Liver (tissue), 8 donors: ENCODE measurements at regions not wholly inside any gene's neighbourhood (a gene's known extent, or its start where the extent isn't known, plus 50 kb on each side); places are given as distances from the start of the nearest gene placed in this dataset.

Experiments
- DNase-seq: peaks from one replicate; pipeline ENCODE4 v3.0.0-alpha.2; 2017; ENCODE audit warnings: low spot score
- H3K27ac ChIP-seq, 2 donors: one replicate each; pipeline ENCODE4 v1.7.0; 2013; ENCODE audit warnings: inconsistent platforms in 2 of 2, low read length in 2 of 2, control low read depth in 1 of 2, low read depth in 1 of 2, mild to moderate bottlenecking in 1 of 2
- H3K27me3 ChIP-seq, 4 donors: one replicate each; pipeline versions ENCODE4 v1.6.1 to v1.7.0; 2013; ENCODE audit warnings: low read length in 3 of 4, inconsistent platforms in 1 of 4, mild to moderate bottlenecking in 1 of 4, moderate library complexity in 1 of 4; ENCODE audit not compliant: control insufficient read depth in 4 of 4, insufficient read depth in 4 of 4
- H3K36me3 ChIP-seq, 4 donors: one replicate each; pipeline versions ENCODE4 v1.6.1 to v1.7.0; 2013; ENCODE audit warnings: low read length in 3 of 4, mild to moderate bottlenecking in 3 of 4, low read depth in 1 of 4, moderate library complexity in 1 of 4; ENCODE audit not compliant: control insufficient read depth in 4 of 4, insufficient read depth in 3 of 4
- H3K4me1 ChIP-seq, 4 donors: one replicate each; pipeline versions ENCODE4 v1.6.1 to v1.7.0; 2013; ENCODE audit warnings: low read length in 3 of 4, mild to moderate bottlenecking in 3 of 4, moderate library complexity in 1 of 4; ENCODE audit not compliant: control insufficient read depth in 4 of 4, insufficient read depth in 4 of 4
- H3K4me3 ChIP-seq, 3 donors: one replicate each; pipeline versions ENCODE4 v1.6.1 to v1.7.0; 2013; ENCODE audit warnings: low read length in 3 of 3, control low read depth in 1 of 3, low read depth in 1 of 3, mild to moderate bottlenecking in 1 of 3
- H3K9ac ChIP-seq, 2 donors: one replicate each; pipeline ENCODE4 v1.7.0; 2013; ENCODE audit warnings: low read length in 2 of 2, mild to moderate bottlenecking in 2 of 2, moderate library complexity in 2 of 2, control low read depth in 1 of 2, low read depth in 1 of 2
- H3K9me3 ChIP-seq, 4 donors: one replicate each; pipeline versions ENCODE4 v1.6.1 to v1.7.0; 2013; ENCODE audit warnings: low read length in 3 of 4; ENCODE audit not compliant: control insufficient read depth in 4 of 4
- EGR1 ChIP-seq, 2 donors: IDR thresholded peaks; 2 replicates each; pipeline ENCODE4 v1.6.1; 2016 to 2018; ENCODE audit warnings: antibody characterized with exemption in 2 of 2, low read depth in 2 of 2
- FOXA1 ChIP-seq: IDR thresholded peaks from 2 replicates; pipeline ENCODE4 v1.6.1; 2016; ENCODE audit warnings: antibody characterized with exemption
- FOXA2 ChIP-seq: IDR thresholded peaks from 2 replicates; pipeline ENCODE4 v1.6.1; 2016; ENCODE audit warnings: antibody characterized with exemption
- HNF4A ChIP-seq, 2 donors: conservative IDR thresholded peaks; 2 replicates each; pipeline ENCODE4 v1.6.1; 2016; ENCODE audit warnings: antibody characterized with exemption in 2 of 2, mild to moderate bottlenecking in 2 of 2
- HNF4G ChIP-seq: IDR thresholded peaks from 2 replicates; pipeline ENCODE4 v1.6.1; 2016; ENCODE audit warnings: antibody characterized with exemption
- JUND ChIP-seq, 2 donors: IDR thresholded peaks; 2 replicates each; pipeline ENCODE4 v1.6.1; 2016; ENCODE audit warnings: antibody characterized with exemption in 2 of 2
- MAX ChIP-seq: IDR thresholded peaks from 2 replicates; pipeline ENCODE4 v1.6.1; 2016; ENCODE audit warnings: antibody characterized with exemption
- NR2F2 ChIP-seq: IDR thresholded peaks from 2 replicates; pipeline ENCODE4 v1.6.1; 2016; ENCODE audit warnings: antibody characterized with exemption
- RAD21 ChIP-seq, 2 donors: IDR thresholded peaks; 2 replicates each; pipeline ENCODE4 v1.6.1; 2016; ENCODE audit warnings: antibody characterized with exemption in 2 of 2, mild to moderate bottlenecking in 2 of 2
- REST ChIP-seq: IDR thresholded peaks from 2 replicates; pipeline ENCODE4 v1.6.1; 2016; ENCODE audit warnings: antibody characterized with exemption, mild to moderate bottlenecking
- RXRA ChIP-seq, 2 donors: IDR thresholded peaks; 2 replicates each; pipeline ENCODE4 v1.6.1; 2017 to 2018; ENCODE audit warnings: antibody characterized with exemption in 2 of 2, mild to moderate bottlenecking in 1 of 2
- SP1 ChIP-seq: IDR thresholded peaks from 2 replicates; pipeline ENCODE4 v1.6.1; 2018; ENCODE audit warnings: antibody characterized with exemption, mild to moderate bottlenecking
- TAF1 ChIP-seq: conservative IDR thresholded peaks from 2 replicates; pipeline ENCODE4 v1.6.1; 2016; ENCODE audit warnings: antibody characterized with exemption, mild to moderate bottlenecking
- YY1 ChIP-seq: IDR thresholded peaks from 2 replicates; pipeline ENCODE4 v1.6.1; 2016; ENCODE audit warnings: antibody characterized with exemption, mild to moderate bottlenecking
- ZBTB33 ChIP-seq: IDR thresholded peaks from 2 replicates; pipeline ENCODE4 v1.6.1; 2016; ENCODE audit warnings: antibody characterized with exemption
- WGBS: extraction: QIAGEN DNeasy Blood & Tissue Kit; methylation state at CpG from one replicate; pipeline ENCODE4 v1.1.7; 2013; 5-methylcytosine and 5-hydroxymethylcytosine counted together
- TF ChIP-seq, protein P1 (sequence below): fragments of 150-350 bp; IDR thresholded peaks from 2 replicates; pipeline ENCODE4 v1.5.1; 2017; ENCODE audit warnings: improper control_type of control experiment, low read depth, low read length; ENCODE audit not compliant: missing input control
- TF ChIP-seq, protein P2 (sequence below): IDR thresholded peaks from 2 replicates; pipeline ENCODE4 v1.6.1; 2016; ENCODE audit warnings: antibody characterized with exemption
- donor health status: healthy.
- donor health status: healthy.
- donor health status: healthy.
- donor health status: healthy.
- donor health status: healthy.

DNA sequence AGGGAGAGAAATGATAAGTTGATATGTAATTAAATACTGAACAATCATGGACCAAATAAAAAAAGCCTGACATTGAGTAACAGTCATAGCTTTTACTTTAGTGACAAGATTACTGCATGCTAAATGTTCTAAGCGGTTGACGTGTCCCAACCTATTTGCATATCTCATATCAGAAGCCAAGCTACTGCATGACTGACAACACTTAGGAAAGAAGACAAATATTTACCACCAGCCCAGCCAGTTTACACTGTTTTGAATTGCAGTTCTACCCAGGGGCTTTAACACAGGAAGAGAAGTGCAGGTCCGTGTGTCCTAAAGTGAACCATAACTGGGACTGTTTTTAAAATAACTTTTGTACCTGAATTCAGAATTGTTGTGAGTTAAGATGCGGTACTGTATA lies 219.9 kb downstream of the PRDM9 start:
- DNase-seq, result no peak
- Histone ChIP-seq H3K4me1 (peaks cover 0 to 6% (median 3%) of the 10 kb centered on the region in 4 donors), H3K36me3 (no peaks in the 10 kb centered on the region), H3K4me3 (no peak overlapping the region), H3K9me3 (no peaks in the 10 kb centered on the region), H3K27ac (no peak overlapping the region), H3K27me3 (no peaks in the 10 kb centered on the region), H3K9ac (no peak overlapping the region)
- WGBS, result 31% methylated on average over 4 of the region's 4 CpGs
- TF ChIP-seq ZBTB33 (peak; percentile 49), MAX (peak; percentile 70), RAD21 (IDR thresholded peaks at IDR 0.05) (peak; percentile 6 to 34), NR2F2 (no peak), FOXA2 (peak; percentile 88), HNF4G (no peak), REST (peak; percentile 34), YY1 (peak; percentile 27), RXRA (IDR thresholded peaks at IDR 0.05) (peak; percentile 52 to 77), HNF4A (conservative IDR thresholded peaks at IDR 0.05) (peak in 1 of 2 donors; percentile 67), JUND (IDR thresholded peaks at IDR 0.05) (peak in 1 of 2 donors; percentile 60), SP1 (peak; percentile 51), FOXA1 (peak; percentile 88), EGR1 (IDR thresholded peaks at IDR 0.05; ENCODE audit: low read depth in 2 of 2) (peak in 1 of 2 donors; percentile 34)
- TF ChIP-seq, protein P1, sequence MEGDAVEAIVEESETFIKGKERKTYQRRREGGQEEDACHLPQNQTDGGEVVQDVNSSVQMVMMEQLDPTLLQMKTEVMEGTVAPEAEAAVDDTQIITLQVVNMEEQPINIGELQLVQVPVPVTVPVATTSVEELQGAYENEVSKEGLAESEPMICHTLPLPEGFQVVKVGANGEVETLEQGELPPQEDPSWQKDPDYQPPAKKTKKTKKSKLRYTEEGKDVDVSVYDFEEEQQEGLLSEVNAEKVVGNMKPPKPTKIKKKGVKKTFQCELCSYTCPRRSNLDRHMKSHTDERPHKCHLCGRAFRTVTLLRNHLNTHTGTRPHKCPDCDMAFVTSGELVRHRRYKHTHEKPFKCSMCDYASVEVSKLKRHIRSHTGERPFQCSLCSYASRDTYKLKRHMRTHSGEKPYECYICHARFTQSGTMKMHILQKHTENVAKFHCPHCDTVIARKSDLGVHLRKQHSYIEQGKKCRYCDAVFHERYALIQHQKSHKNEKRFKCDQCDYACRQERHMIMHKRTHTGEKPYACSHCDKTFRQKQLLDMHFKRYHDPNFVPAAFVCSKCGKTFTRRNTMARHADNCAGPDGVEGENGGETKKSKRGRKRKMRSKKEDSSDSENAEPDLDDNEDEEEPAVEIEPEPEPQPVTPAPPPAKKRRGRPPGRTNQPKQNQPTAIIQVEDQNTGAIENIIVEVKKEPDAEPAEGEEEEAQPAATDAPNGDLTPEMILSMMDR, result no peak
- TF ChIP-seq, protein P2, sequence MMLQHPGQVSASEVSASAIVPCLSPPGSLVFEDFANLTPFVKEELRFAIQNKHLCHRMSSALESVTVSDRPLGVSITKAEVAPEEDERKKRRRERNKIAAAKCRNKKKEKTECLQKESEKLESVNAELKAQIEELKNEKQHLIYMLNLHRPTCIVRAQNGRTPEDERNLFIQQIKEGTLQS, result no peak

DNA sequence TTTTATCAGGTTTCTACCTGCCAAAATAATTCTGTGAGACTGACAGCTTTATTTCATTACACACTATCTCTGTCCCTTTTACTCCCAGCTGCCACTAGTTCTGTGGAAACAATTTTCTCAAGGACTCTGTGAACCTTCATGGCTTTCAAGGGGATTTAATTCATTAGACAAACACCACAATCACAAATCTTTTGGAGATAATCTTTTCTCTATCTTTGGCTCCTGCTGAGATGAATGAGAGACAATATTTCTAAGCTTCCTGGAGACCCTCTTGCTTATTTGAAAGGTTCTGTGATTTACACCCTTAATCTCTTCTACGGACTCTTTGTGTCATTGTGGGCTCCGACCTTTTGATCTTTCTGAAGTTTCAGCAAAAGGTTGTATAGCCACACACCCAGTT lies 222.6 kb downstream of the PRDM9 start:
- Histone ChIP-seq H3K4me3 (no peak overlapping the region), H3K9me3 (no peaks in the 10 kb centered on the region), H3K36me3 (no peaks in the 10 kb centered on the region), H3K27ac (no peak overlapping the region), H3K9ac (no peak overlapping the region), H3K4me1 (peaks cover 0 to 6% (median 3%) of the 10 kb centered on the region in 4 donors), H3K27me3 (no peaks in the 10 kb centered on the region)
- 79% methylated on average over 2 of the region's 2 CpGs for whole genome bisulfite sequencing
- DNase-seq, result no peak
- TF ChIP-seq FOXA1, result no peak
- no peak for TF ChIP-seq RXRA (IDR thresholded peaks at IDR 0.05)
- TF ChIP-seq FOXA2, result no peak
- TF ChIP-seq EGR1 (IDR thresholded peaks at IDR 0.05; ENCODE audit: low read depth in 2 of 2), result no peak
- TF ChIP-seq REST, result no peak
- TF ChIP-seq, protein P2, result no peak
- no peak for TF ChIP-seq YY1
- TF ChIP-seq TAF1, result no peak
- TF ChIP-seq, protein P1, result no peak
